NB4 (cell line): ENCODE measurements at regions not wholly inside any gene's neighbourhood (a gene's known extent, or its start where the extent isn't known, plus 50 kb on each side); places are given as distances from the start of the nearest gene placed in this dataset.

Experiments
- DNase-seq: peaks from one replicate; pipeline ENCODE4 v3.0.0; 2010; ENCODE audit warnings: low read depth
- H3K4me3 ChIP-seq: one replicate; pipeline ENCODE4 v1.5.1; 2011; ENCODE audit warnings: mild to moderate bottlenecking, low read depth, low read length, moderate library complexity
- MYC ChIP-seq: IDR thresholded peaks from 2 replicates; pipeline ENCODE4 v1.6.1; 2011; ENCODE audit warnings: low read depth, low read length
- POLR2A ChIP-seq: IDR thresholded peaks from 2 replicates; pipeline ENCODE4 v1.6.1; 2011; ENCODE audit warnings: mild to moderate bottlenecking; ENCODE audit not compliant: insufficient read length; ENCODE audit errors: extremely low read depth
- TF ChIP-seq, protein P1 (sequence below): IDR thresholded peaks from 2 replicates; pipeline ENCODE4 v1.6.1; 2011; ENCODE audit warnings: low read depth, low read length
- TF ChIP-seq, protein P2 (sequence below): IDR thresholded peaks from one replicate; pipeline ENCODE4 v1.5.1; 2012; ENCODE audit warnings: low read depth, low read length

DNA sequence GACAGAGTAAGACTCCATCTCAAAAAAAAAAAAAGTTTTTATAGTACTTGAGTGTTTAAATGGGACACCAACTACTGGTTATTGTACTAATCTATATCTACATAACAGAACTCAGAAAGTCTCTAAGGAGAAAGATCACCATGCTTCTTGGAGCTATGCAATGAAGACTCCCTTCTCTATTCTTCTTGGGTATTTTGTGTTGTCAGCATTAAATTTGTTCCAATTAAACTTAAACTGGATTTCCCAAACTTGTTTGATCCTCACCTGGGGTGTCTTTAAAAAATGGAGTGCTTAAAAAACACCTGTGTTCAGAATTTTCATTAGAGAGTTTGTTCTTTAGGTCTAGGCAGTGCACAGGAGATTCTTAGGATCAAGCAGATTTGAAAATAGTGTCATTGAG, 536.0 kb downstream of the GATA3 start:
- TF ChIP-seq POLR2A (no peak), MYC (no peak)
- TF ChIP-seq, protein P1, sequence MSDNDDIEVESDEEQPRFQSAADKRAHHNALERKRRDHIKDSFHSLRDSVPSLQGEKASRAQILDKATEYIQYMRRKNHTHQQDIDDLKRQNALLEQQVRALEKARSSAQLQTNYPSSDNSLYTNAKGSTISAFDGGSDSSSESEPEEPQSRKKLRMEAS = no peak
- TF ChIP-seq, protein P2, sequence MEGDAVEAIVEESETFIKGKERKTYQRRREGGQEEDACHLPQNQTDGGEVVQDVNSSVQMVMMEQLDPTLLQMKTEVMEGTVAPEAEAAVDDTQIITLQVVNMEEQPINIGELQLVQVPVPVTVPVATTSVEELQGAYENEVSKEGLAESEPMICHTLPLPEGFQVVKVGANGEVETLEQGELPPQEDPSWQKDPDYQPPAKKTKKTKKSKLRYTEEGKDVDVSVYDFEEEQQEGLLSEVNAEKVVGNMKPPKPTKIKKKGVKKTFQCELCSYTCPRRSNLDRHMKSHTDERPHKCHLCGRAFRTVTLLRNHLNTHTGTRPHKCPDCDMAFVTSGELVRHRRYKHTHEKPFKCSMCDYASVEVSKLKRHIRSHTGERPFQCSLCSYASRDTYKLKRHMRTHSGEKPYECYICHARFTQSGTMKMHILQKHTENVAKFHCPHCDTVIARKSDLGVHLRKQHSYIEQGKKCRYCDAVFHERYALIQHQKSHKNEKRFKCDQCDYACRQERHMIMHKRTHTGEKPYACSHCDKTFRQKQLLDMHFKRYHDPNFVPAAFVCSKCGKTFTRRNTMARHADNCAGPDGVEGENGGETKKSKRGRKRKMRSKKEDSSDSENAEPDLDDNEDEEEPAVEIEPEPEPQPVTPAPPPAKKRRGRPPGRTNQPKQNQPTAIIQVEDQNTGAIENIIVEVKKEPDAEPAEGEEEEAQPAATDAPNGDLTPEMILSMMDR = no peak
- H3K4me3 ChIP-seq = no peak overlapping the region
- no peak for DNase-seq

DNA sequence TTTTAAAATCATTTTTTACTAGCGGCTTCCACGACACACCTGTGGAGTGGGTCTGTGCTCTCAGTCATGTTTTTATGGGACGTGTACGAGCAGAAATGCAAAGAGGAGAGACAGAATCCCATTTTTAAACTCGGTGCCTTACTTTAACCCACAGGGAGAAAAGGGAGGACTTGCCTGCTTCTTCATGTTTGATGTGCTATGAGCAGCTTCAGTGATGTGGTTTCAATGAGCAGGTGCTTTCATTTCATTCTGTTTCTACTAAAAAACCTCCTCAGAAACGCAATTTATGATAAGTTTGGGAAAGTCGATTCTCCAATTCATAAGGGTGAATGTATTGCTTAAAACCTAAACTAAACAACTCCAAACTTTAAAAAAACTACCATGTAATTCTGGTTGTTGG, 537.2 kb downstream of the GATA3 start:
- H3K4me3 ChIP-seq = no peak overlapping the region
- no peak for DNase-seq
- TF ChIP-seq, protein P2 = no peak
- TF ChIP-seq POLR2A = no peak
- TF ChIP-seq, protein P1 = no peak
- TF ChIP-seq MYC = no peak

DNA sequence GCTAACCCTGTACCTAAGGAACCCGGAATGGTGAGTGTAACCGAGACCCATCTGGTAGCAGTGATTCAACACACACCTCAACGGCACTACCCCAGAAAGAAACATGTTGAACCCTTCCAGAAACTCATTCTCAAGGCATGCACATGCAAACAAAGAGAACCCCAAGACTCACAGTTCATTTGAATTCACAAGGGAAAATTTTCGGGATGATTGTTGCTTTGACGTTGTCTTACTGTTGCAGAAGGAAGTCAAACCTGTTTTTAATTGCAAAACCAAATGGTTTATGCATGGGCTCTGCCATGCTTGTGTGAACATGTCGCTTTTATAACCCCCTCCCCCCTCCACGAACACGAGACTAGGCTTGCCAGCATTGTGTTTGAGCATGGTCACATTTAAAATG, 539.7 kb downstream of the GATA3 start:
- TF ChIP-seq, protein P2 = no peak
- TF ChIP-seq MYC (no peak), POLR2A (no peak)
- TF ChIP-seq, protein P1 = no peak
- no peak overlapping the region for H3K4me3 ChIP-seq
- no peak for DNase-seq

DNA sequence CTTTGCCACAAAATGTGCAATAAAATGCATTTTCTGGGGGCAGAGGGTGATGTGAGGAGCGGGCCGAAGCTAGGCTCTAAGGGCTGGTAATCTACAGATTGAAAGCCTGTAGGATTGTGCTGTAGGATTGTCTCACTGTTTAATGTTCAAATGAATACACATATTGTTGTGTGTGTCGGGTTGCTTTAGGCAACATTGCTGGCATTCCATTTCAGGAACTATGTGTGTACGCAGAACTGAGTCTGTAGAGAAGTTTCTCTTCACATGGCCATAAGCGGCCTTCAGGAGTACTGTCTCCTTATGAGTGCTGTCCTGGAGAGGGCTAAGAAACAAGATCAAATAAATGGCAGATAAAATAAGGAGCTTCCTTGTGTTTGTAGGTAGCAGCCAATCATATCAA, 540.2 kb downstream of the GATA3 start:
- TF ChIP-seq, protein P2 = no peak
- TF ChIP-seq, protein P1 = no peak
- TF ChIP-seq POLR2A (no peak), MYC (no peak)
- H3K4me3 ChIP-seq = no peak overlapping the region
- DNase-seq = no peak

DNA sequence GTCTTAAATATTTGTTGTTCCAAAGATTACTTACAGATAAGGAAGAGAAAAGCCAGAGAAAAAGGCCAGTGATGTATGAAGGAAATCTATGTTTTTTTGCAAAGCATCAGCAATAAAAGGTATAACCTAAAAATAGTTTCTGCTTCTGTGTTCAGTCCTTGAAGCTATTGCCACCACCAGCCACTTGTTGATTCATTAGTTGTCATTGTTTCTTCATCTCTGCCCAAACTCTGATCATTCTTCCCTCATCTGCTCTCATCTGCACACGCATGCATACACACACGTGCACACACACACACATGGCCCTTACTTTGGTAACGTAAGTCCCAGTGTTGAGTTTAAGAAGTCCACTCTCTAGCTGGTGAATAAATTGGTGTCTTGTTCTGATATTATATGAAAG, 540.7 kb downstream of the GATA3 start:
- DNase-seq = no peak
- TF ChIP-seq, protein P2 = no peak
- no peak for TF ChIP-seq MYC
- TF ChIP-seq, protein P1 = no peak
- TF ChIP-seq POLR2A = no peak
- no peak overlapping the region for H3K4me3 ChIP-seq

DNA sequence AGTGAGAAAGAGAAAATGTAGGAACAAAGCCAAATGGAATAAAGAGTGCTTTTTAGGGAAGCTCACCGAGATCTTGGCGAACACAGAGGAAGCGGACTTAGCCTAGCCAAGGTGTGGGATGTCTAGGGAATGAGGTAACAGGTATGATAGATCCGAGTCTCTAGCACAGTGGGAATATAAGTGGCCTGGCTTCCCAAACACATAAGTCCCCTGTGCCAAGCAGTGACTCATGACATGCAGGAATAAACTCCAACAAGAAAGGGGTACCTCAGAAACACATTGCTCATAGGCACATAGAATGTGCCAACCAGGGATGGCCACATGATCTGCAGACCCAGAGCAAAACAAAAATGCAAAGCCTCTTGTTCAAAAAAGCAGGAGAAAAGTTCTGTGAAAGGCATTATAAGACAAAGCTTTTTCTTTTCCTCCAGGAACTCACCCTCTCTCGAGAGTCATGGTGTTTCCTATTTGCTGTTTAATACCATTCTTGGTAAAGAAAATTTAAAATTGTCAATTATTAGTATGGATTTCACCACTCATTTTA, 542.5 kb downstream of the GATA3 start:
- no peak for DNase-seq
- H3K4me3 ChIP-seq = no peak overlapping the region
- TF ChIP-seq POLR2A = no peak
- TF ChIP-seq, protein P1 = no peak
- TF ChIP-seq, protein P2 = no peak
